A673 (cell line): ENCODE measurements at regions not wholly inside any gene's neighbourhood (a gene's known extent, or its start where the extent isn't known, plus 50 kb on each side); places are given as distances from the start of the nearest gene placed in this dataset.
"Not testable (repeated sequence)": the region's sequence is repeated elsewhere in the genome, so short reads cannot be mapped to it uniquely, and the experiment has no call there.

ENCODE experiments used
- CTCF ChIP-seq: fragments of 300-800, 200-600 bp; sonication (generic); conservative IDR thresholded peaks from 2 replicates; pipeline ENCODE4 v1.5.1; 2017; ENCODE audit warnings: low read depth, mild to moderate bottlenecking, antibody characterized with exemption, low read length, moderate library complexity, mixed read lengths
- EZH2 ChIP-seq: fragments of 200-600 bp; sonication (generic); IDR thresholded peaks from 2 replicates; pipeline ENCODE4 v1.6.1; 2017; ENCODE audit warnings: borderline replicate concordance, low read depth, mild to moderate bottlenecking, mixed read lengths, antibody characterized with exemption, low read length; ENCODE audit not compliant: poor library complexity, severe bottlenecking

- TF ChIP-seq CTCF, EZH2: not testable (repeated sequence)
Observed at GRCh38 chr15:22710831-22711341, 75.6 kb upstream of the NIPA1 start.
